H1 (cell line): ENCODE measurements at regions not wholly inside any gene's neighbourhood (a gene's known extent, or its start where the extent isn't known, plus 50 kb on each side); places are given as distances from the start of the nearest gene placed in this dataset.

Source experiments
- CTCF ChIA-PET: fragments of 300-600 bp; sonication (Branson Sonifier 250); formaldehyde crosslinking; loops from one replicate; lab custom pipeline; 2021; ENCODE audit not compliant: partially characterized antibody; lab: Charles Lee
- POLR2A ChIA-PET: fragments of 300-600 bp; sonication (Branson Sonifier 250); formaldehyde crosslinking; loops from one replicate; lab custom pipeline; 2021; ENCODE audit warnings: inconsistent platforms; ENCODE audit not compliant: partially characterized antibody; lab: Charles Lee
- DNase-seq, 2 experiments: peaks; one replicate each; pipeline versions ENCODE4 v3.0.0 to v3.0.0-alpha.2; 2010 to 2022; ENCODE audit warnings: low spot score in 2 of 2, low read depth in 1 of 2, mixed read lengths in 1 of 2
- FAIRE-seq: peaks from 2 replicates; lab custom pipeline; 2011; peaks lifted over from hg19 to GRCh38; lab: Jason Lieb, UNC
- H2AFZ ChIP-seq: 2 replicates; pipeline ENCODE4 v1.8.1; 2012; ENCODE audit warnings: low read length, inconsistent platforms
- H2AK5ac ChIP-seq: 2 replicates; pipeline ENCODE4 v1.6.1; 2013; ENCODE audit warnings: low read depth, low read length
- H2BK120ac ChIP-seq: replicated peaks from 2 replicates; pipeline ENCODE3; 2013; ENCODE audit warnings: low read depth, low read length, inconsistent platforms
- H2BK12ac ChIP-seq: 2 replicates; pipeline ENCODE4 v1.6.1; 2013; ENCODE audit warnings: low read depth, low read length
- H2BK15ac ChIP-seq: 2 replicates; pipeline ENCODE4 v1.6.1; 2013; ENCODE audit warnings: low read length
- H2BK20ac ChIP-seq: 2 replicates; pipeline ENCODE4 v1.6.1; 2013; ENCODE audit warnings: low read length
- H2BK5ac ChIP-seq: 2 replicates; pipeline ENCODE4 v1.6.1; 2013; ENCODE audit warnings: low read depth, low read length
- H3K14ac ChIP-seq: 2 replicates; pipeline ENCODE4 v1.6.1; 2013; ENCODE audit warnings: inconsistent platforms; ENCODE audit not compliant: insufficient read length
- H3K18ac ChIP-seq: 2 replicates; pipeline ENCODE4 v1.6.1; 2013; ENCODE audit warnings: low read length; ENCODE audit errors: extremely low read depth
- H3K23ac ChIP-seq: 2 replicates; pipeline ENCODE4 v1.6.1; 2013; ENCODE audit warnings: inconsistent platforms; ENCODE audit not compliant: insufficient read length
- H3K23me2 ChIP-seq: 2 replicates; pipeline ENCODE4 v1.6.1; 2013; ENCODE audit warnings: low read depth, low read length
- H3K27ac ChIP-seq: 2 replicates; pipeline ENCODE4 v1.6.1; 2011; ENCODE audit warnings: low read depth, low read length, inconsistent platforms
- H3K27me3 ChIP-seq, 4 experiments: replicated peaks in 1 of 4; 1 replicate in 1 of 4; 2 replicates in 3 of 4; pipeline versions ENCODE4 v1.6.1 to v1.8.1; 2011 to 2013; ENCODE audit warnings: low read length in 3 of 4, mild to moderate bottlenecking in 3 of 4, inconsistent platforms in 2 of 4, mixed read lengths in 2 of 4, moderate library complexity in 1 of 4; ENCODE audit not compliant: control insufficient read depth in 3 of 4, insufficient read depth in 3 of 4; ENCODE audit errors: extremely low read depth in 1 of 4
- H3K36me3 ChIP-seq, 4 experiments: 2 replicates each; pipeline versions ENCODE4 v1.6.1 to v1.8.1; 2011 to 2013; ENCODE audit warnings: mild to moderate bottlenecking in 4 of 4, low read length in 3 of 4, moderate library complexity in 2 of 4, control low read depth in 1 of 4, inconsistent platforms in 1 of 4; ENCODE audit not compliant: insufficient read depth in 4 of 4, control insufficient read depth in 2 of 4
- H3K4ac ChIP-seq: replicated peaks from 2 replicates; pipeline ENCODE3; 2013; ENCODE audit warnings: low read length, low read depth, mixed read lengths, inconsistent platforms; ENCODE audit not compliant: insufficient read length
- H3K4me1 ChIP-seq, 4 experiments: replicated peaks in 1 of 4; 1 replicate in 1 of 4; 2 replicates in 3 of 4; pipeline versions ENCODE4 v1.6.1 to v1.8.1; 2011 to 2013; ENCODE audit warnings: low read length in 3 of 4, inconsistent platforms in 2 of 4, mixed read lengths in 1 of 4; ENCODE audit not compliant: insufficient read depth in 4 of 4, control insufficient read depth in 3 of 4
- H3K4me2 ChIP-seq, 2 experiments: 2 replicates each; pipeline versions ENCODE4 v1.6.1 to v1.8.1; 2011 to 2013; ENCODE audit warnings: low read depth in 2 of 2, low read length in 2 of 2, control low read depth in 1 of 2, inconsistent platforms in 1 of 2, mild to moderate bottlenecking in 1 of 2; ENCODE audit not compliant: insufficient read depth in 1 of 2
- H3K4me3 ChIP-seq, 4 experiments: fragments of 200-600, 300-600 bp in 1 of 4; sonication (generic), shearing (Covaris generic), sonication (Bioruptor Twin) in 1 of 4; 2 replicates each; pipeline versions ENCODE4 v1.5.1 to v1.8.1; 2011 to 2016; ENCODE audit warnings: low read length in 4 of 4, low read depth in 3 of 4, control low read depth in 2 of 4, inconsistent platforms in 2 of 4, mild to moderate bottlenecking in 2 of 4, mixed read lengths in 1 of 4, moderate library complexity in 1 of 4; ENCODE audit not compliant: insufficient read depth in 2 of 4; ENCODE audit errors: extremely low read depth in 1 of 4
- H3K56ac ChIP-seq: replicated peaks from 2 replicates; pipeline ENCODE3; 2013; ENCODE audit warnings: low read depth, mild to moderate bottlenecking, mixed read lengths, low read length, inconsistent platforms; ENCODE audit not compliant: insufficient read length
- H3K79me1 ChIP-seq: 2 replicates; pipeline ENCODE4 v1.6.1; 2013; ENCODE audit warnings: low read depth, low read length, control low read depth
- H3K79me2 ChIP-seq, 2 experiments: 2 replicates each; pipeline versions ENCODE4 v1.6.1 to v1.8.1; 2012 to 2013; ENCODE audit warnings: low read length in 2 of 2, mild to moderate bottlenecking in 2 of 2, inconsistent platforms in 1 of 2; ENCODE audit not compliant: insufficient read depth in 2 of 2, control insufficient read depth in 1 of 2
- H3K9ac ChIP-seq, 4 experiments: replicated peaks in 1 of 4; 1 replicate in 1 of 4; 2 replicates in 3 of 4; pipeline versions ENCODE4 v1.6.1 to v1.8.1; 2011 to 2013; ENCODE audit warnings: low read depth in 3 of 4, low read length in 3 of 4, control low read depth in 2 of 4, mild to moderate bottlenecking in 2 of 4, moderate library complexity in 2 of 4, inconsistent platforms in 1 of 4; ENCODE audit errors: extremely low read depth in 1 of 4
- H3K9me3 ChIP-seq, 2 experiments: 2 replicates each; pipeline versions ENCODE4 v1.6.1 to v1.8.1; 2012 to 2013; ENCODE audit warnings: mild to moderate bottlenecking in 2 of 2, moderate library complexity in 2 of 2, control low read depth in 1 of 2, inconsistent platforms in 1 of 2, low read depth in 1 of 2, low read length in 1 of 2, mixed read lengths in 1 of 2; ENCODE audit not compliant: insufficient read depth in 2 of 2
- H4K20me1 ChIP-seq, 2 experiments: replicated peaks in 1 of 2; 2 replicates each; pipeline versions ENCODE3 to v1.8.1; 2011 to 2013; ENCODE audit warnings: inconsistent platforms in 2 of 2, low read length in 2 of 2, mild to moderate bottlenecking in 1 of 2; ENCODE audit not compliant: insufficient read depth in 2 of 2, control insufficient read depth in 1 of 2
- H4K5ac ChIP-seq: 2 replicates; pipeline ENCODE4 v1.6.1; 2013; ENCODE audit warnings: low read length, low read depth, mixed read lengths, inconsistent platforms; ENCODE audit not compliant: insufficient read length
- H4K8ac ChIP-seq: 2 replicates; pipeline ENCODE4 v1.8.0; 2013; ENCODE audit warnings: mild to moderate bottlenecking, moderate library complexity, low read length, inconsistent platforms; ENCODE audit not compliant: insufficient read depth; ENCODE audit errors: extremely low read depth
- H4K91ac ChIP-seq: replicated peaks from 2 replicates; pipeline ENCODE3; 2013; ENCODE audit warnings: low read length, mixed read lengths, inconsistent platforms; ENCODE audit not compliant: insufficient read length
- BACH1 ChIP-seq: IDR thresholded peaks from 2 replicates; pipeline ENCODE4 v1.6.1; 2012; ENCODE audit warnings: low read length, improper control_type of control experiment
- BRCA1 ChIP-seq: IDR thresholded peaks from 2 replicates; pipeline ENCODE4 v1.6.1; 2012; ENCODE audit warnings: low read depth, low read length, improper control_type of control experiment
- CBX5 ChIP-seq: fragments of 300-800, 300-1000 bp; sonication (generic); IDR thresholded peaks from 2 replicates; pipeline ENCODE4 v1.7.1; 2016; ENCODE audit warnings: antibody characterized with exemption, low read length, low read depth
- FOSL1 ChIP-seq: IDR thresholded peaks from 2 replicates; pipeline ENCODE4 v1.6.1; 2011; ENCODE audit warnings: mild to moderate bottlenecking, low read depth, low read length, moderate library complexity; ENCODE audit not compliant: insufficient read depth
- JUND ChIP-seq: IDR thresholded peaks from 2 replicates; pipeline ENCODE4 v1.6.1; 2011; ENCODE audit warnings: mild to moderate bottlenecking, improper control_type of control experiment, low read length
- POLR2AphosphoS5 ChIP-seq: IDR thresholded peaks from 2 replicates; pipeline ENCODE4 v1.6.1; 2011; ENCODE audit warnings: low read depth, low read length
- SP2 ChIP-seq: IDR thresholded peaks from 2 replicates; pipeline ENCODE4 v1.6.1; 2012; ENCODE audit warnings: mild to moderate bottlenecking, low read length, inconsistent platforms
- SRF ChIP-seq: IDR thresholded peaks from 2 replicates; pipeline ENCODE4 v1.6.1; 2011; ENCODE audit warnings: mild to moderate bottlenecking, low read depth, low read length, moderate library complexity
- TAF7 ChIP-seq: optimal IDR thresholded peaks from 2 replicates; pipeline ENCODE3; 2011; ENCODE audit warnings: low read depth, mild to moderate bottlenecking, inconsistent platforms, low read length, moderate library complexity, borderline replicate concordance
- YY1 ChIP-seq: IDR thresholded peaks from 2 replicates; pipeline ENCODE4 v1.6.1; 2011; ENCODE audit warnings: low read depth, mild to moderate bottlenecking, low read length

GRCh38 chr7:41754046-41754445 lies 51.2 kb upstream of the INHBA start:
- Histone ChIP-seq H3K18ac (no peak overlapping the region), H3K27me3 (no peaks in the 10 kb centered on the region), H3K79me2 (no peaks in the 10 kb centered on the region), H2BK12ac (no peak overlapping the region), H3K27ac (no peak overlapping the region), H4K20me1 (no peaks in the 10 kb centered on the region), H4K91ac (no peak overlapping the region), H3K79me1 (no peaks in the 10 kb centered on the region), H3K4ac (no peak overlapping the region), H3K36me3 (peaks cover 0 to 3% (median 0%) of the 10 kb centered on the region in 4 experiments; a peak in 1 of 8 replicates), H2BK120ac (no peak overlapping the region), H3K4me2 (no peak overlapping the region), H3K4me1 (no peaks in the 10 kb centered on the region), H3K23ac (no peak overlapping the region), H2BK5ac (no peak overlapping the region), H3K23me2 (no peaks in the 10 kb centered on the region), H4K8ac (no peak overlapping the region), H2BK20ac (no peak overlapping the region), H3K9ac (no peak overlapping the region), H4K5ac (no peak overlapping the region), H3K56ac (no peak overlapping the region), H3K9me3 (peaks cover 23 to 44% of the 10 kb centered on the region in 2 experiments), H2BK15ac (no peak overlapping the region), H2AK5ac (no peak overlapping the region), H3K14ac (no peak overlapping the region), H2AFZ (no peak overlapping the region), H3K4me3 (no peak overlapping the region)
- FAIRE-seq = no peak
- TF ChIP-seq SRF = no peak
- TF ChIP-seq BRCA1 = no peak
- no peak for TF ChIP-seq BACH1
- TF ChIP-seq TAF7 = no peak
- TF ChIP-seq YY1 = no peak
- TF ChIP-seq JUND = no peak
- TF ChIP-seq CBX5 = no peak
- no peak for TF ChIP-seq FOSL1
- no peak for TF ChIP-seq SP2
- TF ChIP-seq POLR2AphosphoS5 = no peak
- DNase-seq = no peak
- ChIA-PET POLR2A (no interaction called here), CTCF (interaction anchor here (0.9 kb wide), 1 partner anchor 28 kb away, joined by 3 read pairs; no protein-coding TSS in a partner anchor)
